Mesothelial cell of epicardium (in vitro differentiated cells): ENCODE measurements at regions not wholly inside any gene's neighbourhood (a gene's known extent, or its start where the extent isn't known, plus 50 kb on each side); places are given as distances from the start of the nearest gene placed in this dataset.
A peak's percentile ranks its signal among the peaks of the same experiment; 100 is the strongest.

Source experiments
- DNase-seq, 2 experiments: peaks; one replicate each; pipeline ENCODE4 v3.0.0; 2021; ENCODE audit warnings: low spot score in 2 of 2; ENCODE audit not compliant: unreplicated experiment in 2 of 2
- H3K27ac Mint-ChIP-seq: 2 replicates; pipeline ENCODE4 v1.8.0; 2021; ENCODE audit warnings: mixed read lengths
- H3K27me3 Mint-ChIP-seq: 2 replicates; pipeline ENCODE4 v1.8.0; 2021; ENCODE audit warnings: low read depth, mixed read lengths
- H3K36me3 Mint-ChIP-seq: 2 replicates; pipeline ENCODE4 v1.8.0; 2021; ENCODE audit warnings: mixed read lengths
- H3K4me1 Mint-ChIP-seq: 2 replicates; pipeline ENCODE4 v1.8.0; 2021; ENCODE audit warnings: mixed read lengths
- H3K4me3 Mint-ChIP-seq: 2 replicates; pipeline ENCODE4 v1.8.0; 2021; ENCODE audit warnings: mild to moderate bottlenecking, moderate library complexity, mixed read lengths
- H3K9me3 Mint-ChIP-seq: 2 replicates; pipeline ENCODE4 v1.8.0; 2021; ENCODE audit warnings: mixed read lengths
- CTCF ChIP-seq: fragments of 200-600 bp; sonication (generic); IDR thresholded peaks from one replicate; pipeline ENCODE4 v1.5.0; 2021; ENCODE audit warnings: antibody characterized with exemption; ENCODE audit not compliant: unreplicated experiment

- H3K27me3 Mint-ChIP-seq = peaks cover 4% of the 10 kb centered on the region
- TF ChIP-seq CTCF = no peak
- H3K9me3 Mint-ChIP-seq = no peaks in the 10 kb centered on the region
- H3K36me3 Mint-ChIP-seq = no peaks in the 10 kb centered on the region
- peak in 1 of 2 experiments; percentile 62 for DNase-seq
- H3K4me1 Mint-ChIP-seq = peaks cover 47% of the 10 kb centered on the region
- peak overlapping the region; percentile 84 for H3K27ac Mint-ChIP-seq
- no peak overlapping the region for H3K4me3 Mint-ChIP-seq
Measured at GRCh38 chr20:57030611-57031600, 235.5 kb downstream of the BMP7 start.

GRCh38 chr20:57031867-57032355 lies 234.5 kb downstream of the BMP7 start:
- no peak for DNase-seq
- no peak for TF ChIP-seq CTCF
- H3K4me3 Mint-ChIP-seq = no peak overlapping the region
- H3K27ac Mint-ChIP-seq = peak overlapping the region; percentile 84
- no peaks in the 10 kb centered on the region for H3K9me3 Mint-ChIP-seq
- H3K4me1 Mint-ChIP-seq = peaks cover 43% of the 10 kb centered on the region
- no peaks in the 10 kb centered on the region for H3K36me3 Mint-ChIP-seq
- peaks cover 6% of the 10 kb centered on the region for H3K27me3 Mint-ChIP-seq

- Mint-ChIP-seq H3K4me1 (peaks cover 43% of the 10 kb centered on the region), H3K36me3 (no peaks in the 10 kb centered on the region), H3K27me3 (peaks cover 6% of the 10 kb centered on the region), H3K27ac (peak overlapping the region; percentile 81), H3K4me3 (no peak overlapping the region), H3K9me3 (no peaks in the 10 kb centered on the region)
- no peak for TF ChIP-seq CTCF
- no peak for DNase-seq
Measured at GRCh38 chr20:57032847-57033246, 233.6 kb downstream of the BMP7 start.

- peak overlapping the region; percentile 81 for H3K27ac Mint-ChIP-seq
- H3K27me3 Mint-ChIP-seq = peaks cover 2% of the 10 kb centered on the region
- H3K9me3 Mint-ChIP-seq = no peaks in the 10 kb centered on the region
- no peak for TF ChIP-seq CTCF
- no peak for DNase-seq
- no peaks in the 10 kb centered on the region for H3K36me3 Mint-ChIP-seq
- peaks cover 43% of the 10 kb centered on the region for H3K4me1 Mint-ChIP-seq
- no peak overlapping the region for H3K4me3 Mint-ChIP-seq
Measured at GRCh38 chr20:57034001-57034400, 232.4 kb downstream of the BMP7 start.

- no peak for TF ChIP-seq CTCF
- no peak for DNase-seq
- no peak overlapping the region for H3K27ac Mint-ChIP-seq
- H3K27me3 Mint-ChIP-seq = peaks cover 2% of the 10 kb centered on the region
- no peaks in the 10 kb centered on the region for H3K36me3 Mint-ChIP-seq
- peaks cover 18% of the 10 kb centered on the region for H3K4me1 Mint-ChIP-seq
- no peak overlapping the region for H3K4me3 Mint-ChIP-seq
- no peaks in the 10 kb centered on the region for H3K9me3 Mint-ChIP-seq
Measured at GRCh38 chr20:57037689-57038088, 228.8 kb downstream of the BMP7 start.
